CD8-positive, alpha-beta memory T cell (primary cell): ENCODE measurements at regions not wholly inside any gene's neighbourhood (a gene's known extent, or its start where the extent isn't known, plus 50 kb on each side); places are given as distances from the start of the nearest gene placed in this dataset.

Experiments
- CTCF ChIA-PET: fragments of 350-600 bp; sonication (Branson Sonifier 250); formaldehyde crosslinking; loops from one replicate; lab custom pipeline; 2021; ENCODE audit warnings: antibody characterized with exemption; lab: Charles Lee
- POLR2A ChIA-PET: fragments of 350-600 bp; sonication (Branson Sonifier 250); formaldehyde crosslinking; loops from one replicate; lab custom pipeline; 2021; ENCODE audit warnings: antibody characterized with exemption; lab: Charles Lee
- DNase-seq, 5 donors: peaks; one replicate each; pipeline versions ENCODE4 v3.0.0 to v3.0.0-alpha.2; 2020 to 2022; ENCODE audit warnings: mixed read lengths in 1 of 5
- H3K27ac ChIP-seq: one replicate; pipeline ENCODE4 v1.7.0; 2013; ENCODE audit warnings: low read depth, mild to moderate bottlenecking, low read length, moderate library complexity
- H3K27me3 ChIP-seq: 2 replicates; pipeline ENCODE4 v1.7.0; 2013; ENCODE audit warnings: low read length, mild to moderate bottlenecking; ENCODE audit not compliant: insufficient read depth, poor library complexity, severe bottlenecking
- H3K36me3 ChIP-seq: 2 replicates; pipeline ENCODE4 v1.7.0; 2013; ENCODE audit warnings: mild to moderate bottlenecking, low read length, moderate library complexity; ENCODE audit not compliant: insufficient read depth
- H3K4me1 ChIP-seq: 2 replicates; pipeline ENCODE4 v1.7.0; 2013; ENCODE audit warnings: mild to moderate bottlenecking, low read length, moderate library complexity; ENCODE audit not compliant: insufficient read depth
- H3K4me3 ChIP-seq: 2 replicates; pipeline ENCODE4 v1.7.0; 2013; ENCODE audit warnings: mild to moderate bottlenecking, low read length
- H3K9me3 ChIP-seq: 2 replicates; pipeline ENCODE4 v1.7.0; 2013; ENCODE audit warnings: mild to moderate bottlenecking, low read length
- H3K27ac Mint-ChIP-seq, 8 donors: one replicate each; pipeline ENCODE4 v1.8.0; 2020 to 2021; ENCODE audit warnings: mixed read lengths in 8 of 8, mild to moderate bottlenecking in 6 of 8, inconsistent platforms in 3 of 8, moderate library complexity in 3 of 8
- H3K27me3 Mint-ChIP-seq, 2 donors: one replicate each; pipeline ENCODE4 v1.8.0; 2020 to 2021; ENCODE audit warnings: mixed read lengths in 2 of 2, mild to moderate bottlenecking in 1 of 2, moderate library complexity in 1 of 2
- H3K36me3 Mint-ChIP-seq, 3 donors: one replicate each; pipeline ENCODE4 v1.8.0; 2020 to 2021; ENCODE audit warnings: mixed read lengths in 3 of 3, inconsistent platforms in 1 of 3, mild to moderate bottlenecking in 1 of 3
- H3K4me1 Mint-ChIP-seq, 3 donors: one replicate each; pipeline ENCODE4 v1.8.0; 2020 to 2021; ENCODE audit warnings: mixed read lengths in 3 of 3, inconsistent platforms in 1 of 3, mild to moderate bottlenecking in 1 of 3
- H3K4me3 Mint-ChIP-seq, 7 donors: one replicate each; pipeline ENCODE4 v1.8.0; 2020 to 2021; ENCODE audit warnings: mixed read lengths in 7 of 7, mild to moderate bottlenecking in 6 of 7, moderate library complexity in 4 of 7, inconsistent platforms in 2 of 7
- H3K9me3 Mint-ChIP-seq, 5 donors: one replicate each; pipeline ENCODE4 v1.8.0; 2020 to 2022; ENCODE audit warnings: mixed read lengths in 5 of 5, mild to moderate bottlenecking in 3 of 5, moderate library complexity in 2 of 5, inconsistent platforms in 1 of 5

- H3K27me3 Mint-ChIP-seq, result peaks cover 0 to 3% of the 10 kb centered on the region in 2 donors
- Histone ChIP-seq H3K9me3 (no peaks in the 10 kb centered on the region), H3K36me3 (no peaks in the 10 kb centered on the region), H3K4me1 (no peaks in the 10 kb centered on the region), H3K4me3 (no peak overlapping the region), H3K27me3 (no peaks in the 10 kb centered on the region), H3K27ac (no peak overlapping the region)
- no peaks in the 10 kb centered on the region for H3K36me3 Mint-ChIP-seq
- CTCF ChIA-PET, result no interaction called here
- POLR2A ChIA-PET, result no interaction called here
- H3K9me3 Mint-ChIP-seq, result peaks cover 0 to 2% (median 0%) of the 10 kb centered on the region in 5 donors
- no peaks in the 10 kb centered on the region for H3K4me1 Mint-ChIP-seq
- H3K27ac Mint-ChIP-seq, result no peak overlapping the region
- H3K4me3 Mint-ChIP-seq, result no peak overlapping the region
- no peak for DNase-seq
Measured at GRCh38 chr21:28256837-28257236, 735.8 kb downstream of the LTN1 start.

DNA sequence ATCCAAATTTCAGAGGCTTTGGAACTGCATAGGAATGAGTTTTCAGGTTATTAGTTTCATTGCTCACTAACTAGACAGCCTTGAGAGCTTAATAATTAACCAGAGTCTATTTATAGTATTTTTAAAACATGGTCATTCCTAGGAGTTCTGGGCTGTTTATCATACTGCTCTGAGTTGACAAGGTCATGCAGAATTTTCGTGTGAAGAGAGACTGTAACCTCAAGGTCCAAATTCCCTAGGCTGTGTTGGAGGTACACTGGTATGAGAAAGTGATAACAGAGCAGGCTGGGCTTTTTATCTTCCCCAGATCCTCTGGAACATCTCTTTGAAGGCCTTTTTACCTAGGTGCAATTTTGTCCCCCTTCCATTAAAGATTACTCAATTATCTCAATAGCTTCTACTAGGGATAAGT lies 736.3 kb downstream of the LTN1 start:
- Mint-ChIP-seq H3K36me3 (no peaks in the 10 kb centered on the region), H3K27ac (no peak overlapping the region), H3K4me3 (no peak overlapping the region), H3K4me1 (no peaks in the 10 kb centered on the region), H3K27me3 (peaks cover 0 to 3% of the 10 kb centered on the region in 2 donors), H3K9me3 (peaks cover 0 to 2% (median 0%) of the 10 kb centered on the region in 5 donors)
- Histone ChIP-seq H3K36me3 (no peaks in the 10 kb centered on the region), H3K27ac (no peak overlapping the region), H3K27me3 (no peaks in the 10 kb centered on the region), H3K9me3 (no peaks in the 10 kb centered on the region), H3K4me1 (no peaks in the 10 kb centered on the region), H3K4me3 (no peak overlapping the region)
- ChIA-PET POLR2A (no interaction called here), CTCF (no interaction called here)
- DNase-seq, result no peak

DNA sequence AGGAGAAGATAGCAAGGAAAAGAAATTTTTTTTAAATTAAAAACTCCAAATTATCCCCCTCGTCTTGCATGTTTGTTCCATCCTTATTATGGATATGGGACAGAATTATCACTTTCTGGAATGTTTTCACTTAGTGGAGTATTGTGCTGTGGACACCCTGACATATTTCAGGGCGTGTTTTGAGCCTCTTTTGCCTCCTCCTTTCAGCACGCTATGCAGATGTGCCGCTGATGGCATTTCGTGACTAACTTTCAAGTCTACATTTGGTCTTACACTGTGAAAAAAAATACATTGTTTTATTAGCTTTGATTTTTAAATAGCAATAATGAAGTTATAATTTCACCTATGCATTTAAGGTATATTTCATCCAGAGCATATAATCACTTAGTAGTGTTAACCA lies 738.7 kb downstream of the LTN1 start:
- no peaks in the 10 kb centered on the region for H3K36me3 Mint-ChIP-seq

DNA sequence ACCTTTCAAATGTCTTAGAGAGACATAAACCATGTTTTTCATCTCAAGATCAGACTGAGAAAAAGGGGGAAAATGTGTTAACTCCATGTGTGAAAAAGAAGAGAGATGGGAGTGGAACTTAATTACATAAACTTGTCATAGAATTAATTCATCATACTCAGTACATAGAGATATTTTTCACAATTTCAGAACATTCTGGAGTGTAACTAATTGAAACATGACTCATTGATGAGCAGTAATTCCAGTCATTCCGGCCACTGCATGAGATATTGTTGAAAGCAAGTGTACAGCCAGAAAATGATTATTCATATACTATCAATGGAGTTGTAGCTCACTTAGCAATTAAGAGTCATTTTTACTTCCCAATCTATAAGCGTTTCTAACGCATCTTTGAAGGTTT lies 739.3 kb downstream of the LTN1 start:
- H3K36me3 ChIP-seq, result no peaks in the 10 kb centered on the region
- no peak for DNase-seq
- H3K4me3 Mint-ChIP-seq, result no peak overlapping the region
- H3K27me3 Mint-ChIP-seq, result peaks cover 0 to 2% of the 10 kb centered on the region in 2 donors
- no peaks in the 10 kb centered on the region for H3K36me3 Mint-ChIP-seq
- H3K4me1 Mint-ChIP-seq, result no peaks in the 10 kb centered on the region
- H3K9me3 Mint-ChIP-seq, result no peaks in the 10 kb centered on the region
- CTCF ChIA-PET, result no interaction called here
- H3K4me1 ChIP-seq, result no peaks in the 10 kb centered on the region
- no peaks in the 10 kb centered on the region for H3K27me3 ChIP-seq
- H3K9me3 ChIP-seq, result no peaks in the 10 kb centered on the region
- H3K4me3 ChIP-seq, result no peak overlapping the region
- no peak overlapping the region for H3K27ac Mint-ChIP-seq
- POLR2A ChIA-PET, result no interaction called here
- H3K27ac ChIP-seq, result no peak overlapping the region

More for the DNA sequence above, 738.7 kb downstream of the LTN1 start:
- no peak overlapping the region for H3K27ac Mint-ChIP-seq
- H3K27ac ChIP-seq, result no peak overlapping the region
- no peaks in the 10 kb centered on the region for H3K36me3 ChIP-seq
- no peak for DNase-seq
- CTCF ChIA-PET, result no interaction called here
- POLR2A ChIA-PET, result no interaction called here
- H3K4me1 ChIP-seq, result no peaks in the 10 kb centered on the region
- no peaks in the 10 kb centered on the region for H3K9me3 Mint-ChIP-seq
- H3K4me3 Mint-ChIP-seq, result no peak overlapping the region
- no peaks in the 10 kb centered on the region for H3K27me3 ChIP-seq
- no peaks in the 10 kb centered on the region for H3K9me3 ChIP-seq
- H3K4me3 ChIP-seq, result no peak overlapping the region
- H3K27me3 Mint-ChIP-seq, result peaks cover 0 to 2% of the 10 kb centered on the region in 2 donors
- H3K4me1 Mint-ChIP-seq, result no peaks in the 10 kb centered on the region

DNA sequence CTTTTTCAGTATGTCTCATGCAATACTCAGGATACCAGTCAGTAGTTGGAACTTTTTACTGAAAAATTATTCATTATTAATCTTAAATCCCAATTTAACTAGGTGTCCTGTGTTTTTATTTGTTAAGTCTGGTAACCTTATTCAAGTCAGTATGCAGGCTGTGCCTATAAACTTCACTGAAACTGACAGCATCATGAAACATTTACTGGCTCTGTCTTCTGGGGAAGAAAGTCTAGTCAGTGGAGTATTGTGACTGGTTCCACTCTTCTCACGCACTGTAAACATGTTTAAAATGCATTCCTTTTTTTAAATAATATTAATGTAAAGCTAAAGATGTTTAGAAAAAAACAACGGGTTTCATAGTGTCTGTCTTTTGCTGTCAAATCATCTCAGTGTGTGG lies 739.7 kb downstream of the LTN1 start:
- H3K36me3 ChIP-seq, result no peaks in the 10 kb centered on the region
- POLR2A ChIA-PET, result no interaction called here
- no peak overlapping the region for H3K27ac Mint-ChIP-seq
- H3K9me3 ChIP-seq, result no peaks in the 10 kb centered on the region
- H3K4me3 Mint-ChIP-seq, result no peak overlapping the region
- DNase-seq, result no peak
- no peak overlapping the region for H3K4me3 ChIP-seq
- H3K27me3 ChIP-seq, result no peaks in the 10 kb centered on the region
- CTCF ChIA-PET, result no interaction called here
- H3K27ac ChIP-seq, result no peak overlapping the region
- H3K36me3 Mint-ChIP-seq, result no peaks in the 10 kb centered on the region
- peaks cover 0 to 2% of the 10 kb centered on the region in 2 donors for H3K27me3 Mint-ChIP-seq
- H3K4me1 ChIP-seq, result no peaks in the 10 kb centered on the region
- no peaks in the 10 kb centered on the region for H3K4me1 Mint-ChIP-seq
- H3K9me3 Mint-ChIP-seq, result no peaks in the 10 kb centered on the region

GRCh38 chr21:28250946-28251345 lies 741.7 kb downstream of the LTN1 start:
- Mint-ChIP-seq H3K4me1 (no peaks in the 10 kb centered on the region), H3K4me3 (no peak overlapping the region), H3K27ac (no peak overlapping the region), H3K27me3 (peaks cover 0 to 1% of the 10 kb centered on the region in 2 donors), H3K9me3 (no peaks in the 10 kb centered on the region), H3K36me3 (no peaks in the 10 kb centered on the region)
- Histone ChIP-seq H3K4me3 (no peak overlapping the region), H3K27ac (no peak overlapping the region), H3K27me3 (no peaks in the 10 kb centered on the region), H3K4me1 (no peaks in the 10 kb centered on the region), H3K9me3 (no peaks in the 10 kb centered on the region), H3K36me3 (no peaks in the 10 kb centered on the region)
- CTCF ChIA-PET, result no interaction called here
- POLR2A ChIA-PET, result no interaction called here
- no peak for DNase-seq

DNA sequence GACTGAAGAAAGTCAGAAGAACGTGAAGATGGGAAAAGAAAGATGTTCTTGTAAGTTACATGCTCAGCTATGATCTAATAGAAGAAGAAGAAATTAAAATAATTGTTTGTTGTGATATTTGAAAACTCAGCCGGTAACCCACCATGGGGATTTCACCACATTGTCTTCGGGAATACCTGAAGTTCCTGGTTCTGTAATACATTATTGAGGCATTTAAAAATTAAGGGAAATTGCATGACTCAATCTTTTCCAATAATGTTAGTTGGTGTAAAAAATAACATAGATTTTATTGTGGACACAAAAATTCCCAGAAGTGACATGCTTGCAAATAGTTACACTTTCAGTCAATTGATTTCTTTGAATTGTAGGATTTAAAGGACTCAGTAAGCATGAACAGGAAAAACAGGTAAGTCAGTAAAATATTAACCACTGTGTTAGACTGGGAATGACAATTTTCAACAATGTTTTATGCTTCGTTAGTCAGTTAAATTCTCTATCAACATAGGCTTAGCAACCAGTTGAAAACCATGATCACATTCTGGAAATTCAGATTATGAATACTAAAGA lies 745.1 kb downstream of the LTN1 start:
- H3K36me3 ChIP-seq, result no peaks in the 10 kb centered on the region
- no peaks in the 10 kb centered on the region for H3K4me1 Mint-ChIP-seq
- no peaks in the 10 kb centered on the region for H3K27me3 ChIP-seq
- H3K27me3 Mint-ChIP-seq, result peaks cover 0 to 1% of the 10 kb centered on the region in 2 donors
- no peak overlapping the region for H3K4me3 ChIP-seq
- H3K9me3 ChIP-seq, result no peaks in the 10 kb centered on the region
- no peak overlapping the region for H3K4me3 Mint-ChIP-seq
- no peaks in the 10 kb centered on the region for H3K36me3 Mint-ChIP-seq
- DNase-seq, result no peak
- no peaks in the 10 kb centered on the region for H3K4me1 ChIP-seq
- H3K27ac Mint-ChIP-seq, result no peak overlapping the region
- no peak overlapping the region for H3K27ac ChIP-seq
- ChIA-PET POLR2A (no interaction called here), CTCF (no interaction called here)
- no peaks in the 10 kb centered on the region for H3K9me3 Mint-ChIP-seq

GRCh38 chr21:28240586-28240985 lies 752.1 kb downstream of the LTN1 start:
- H3K4me1 Mint-ChIP-seq, result no peaks in the 10 kb centered on the region
- Histone ChIP-seq H3K4me1 (no peaks in the 10 kb centered on the region), H3K27me3 (no peaks in the 10 kb centered on the region), H3K27ac (no peak overlapping the region), H3K9me3 (no peaks in the 10 kb centered on the region), H3K4me3 (no peak overlapping the region), H3K36me3 (no peaks in the 10 kb centered on the region)
- peaks cover 0 to 3% (median 0%) of the 10 kb centered on the region in 5 donors for H3K9me3 Mint-ChIP-seq
- DNase-seq, result no peak
- H3K36me3 Mint-ChIP-seq, result no peaks in the 10 kb centered on the region
- ChIA-PET POLR2A (no interaction called here), CTCF (no interaction called here)
- no peak overlapping the region for H3K27ac Mint-ChIP-seq
- no peaks in the 10 kb centered on the region for H3K27me3 Mint-ChIP-seq
- H3K4me3 Mint-ChIP-seq, result no peak overlapping the region
